Keratinocyte (primary cell): ENCODE measurements at regions not wholly inside any gene's neighbourhood (a gene's known extent, or its start where the extent isn't known, plus 50 kb on each side); places are given as distances from the start of the nearest gene placed in this dataset.

Experiments
- DNase-seq: peaks from one replicate; pipeline ENCODE4 v3.0.0-alpha.2; 2011; ENCODE audit warnings: low read depth, missing footprints, low spot score
- FAIRE-seq: peaks from 2 replicates; lab custom pipeline; 2011; peaks lifted over from hg19 to GRCh38; lab: Jason Lieb, UNC
- H2AFZ ChIP-seq: 2 replicates; pipeline ENCODE4 v1.6.0; 2012; ENCODE audit warnings: low read length, control low read depth, inconsistent platforms; ENCODE audit not compliant: control insufficient read depth
- H3K27ac ChIP-seq: 2 replicates; pipeline ENCODE4 v1.5.1; 2011; ENCODE audit warnings: low read length; ENCODE audit not compliant: control insufficient read depth, insufficient read depth
- H3K27me3 ChIP-seq: 3 replicates; pipeline ENCODE4 v1.6.0; 2011; ENCODE audit warnings: low read length; ENCODE audit not compliant: control insufficient read depth, insufficient read depth; ENCODE audit errors: extremely low read depth
- H3K36me3 ChIP-seq, 2 experiments: 2 replicates in 1 of 2; 3 replicates in 1 of 2; pipeline ENCODE4 v1.5.1; 2011; ENCODE audit warnings: low read length in 2 of 2, mild to moderate bottlenecking in 1 of 2; ENCODE audit not compliant: control insufficient read depth in 2 of 2, insufficient read depth in 2 of 2; ENCODE audit errors: extremely low read depth in 1 of 2
- H3K4me1 ChIP-seq: 3 replicates; pipeline ENCODE4 v1.5.1; 2011; ENCODE audit warnings: low read length; ENCODE audit not compliant: control insufficient read depth, insufficient read depth; ENCODE audit errors: extremely low read depth
- H3K4me2 ChIP-seq: 3 replicates; pipeline ENCODE4 v1.6.0; 2011; ENCODE audit warnings: low read depth, low read length; ENCODE audit not compliant: control insufficient read depth, insufficient read depth; ENCODE audit errors: extremely low read depth
- H3K4me3 ChIP-seq, 3 experiments: fragments of 200-600 bp in 1 of 3; sonication (generic) in 1 of 3; 2 replicates in 2 of 3; 3 replicates in 1 of 3; pipeline ENCODE4 v1.5.1; 2011 to 2016; ENCODE audit warnings: low read length in 3 of 3, mild to moderate bottlenecking in 3 of 3, control low read depth in 2 of 3, inconsistent platforms in 1 of 3, low read depth in 1 of 3, mixed read lengths in 1 of 3, mixed run types in 1 of 3, moderate library complexity in 1 of 3; ENCODE audit not compliant: control insufficient read depth in 2 of 3, insufficient read depth in 2 of 3; ENCODE audit errors: extremely low read depth in 1 of 3
- H3K79me2 ChIP-seq: 2 replicates; pipeline ENCODE4 v1.6.0; 2012; ENCODE audit warnings: low read length; ENCODE audit not compliant: control insufficient read depth, insufficient read depth
- H3K9ac ChIP-seq: 3 replicates; pipeline ENCODE4 v1.6.0; 2011; ENCODE audit warnings: low read length; ENCODE audit not compliant: control insufficient read depth, insufficient read depth; ENCODE audit errors: extremely low read depth
- H3K9me1 ChIP-seq: 3 replicates; pipeline ENCODE4 v1.6.0; 2011; ENCODE audit warnings: low read length; ENCODE audit not compliant: control insufficient read depth, insufficient read depth; ENCODE audit errors: extremely low read depth
- H3K9me3 ChIP-seq: 2 replicates; pipeline ENCODE4 v1.5.1; 2012; ENCODE audit warnings: low read depth, low read length; ENCODE audit not compliant: control insufficient read depth
- H4K20me1 ChIP-seq: 3 replicates; pipeline ENCODE4 v1.6.0; 2011; ENCODE audit warnings: low read length; ENCODE audit not compliant: control insufficient read depth, insufficient read depth; ENCODE audit errors: extremely low read depth
- EZH2 ChIP-seq: IDR thresholded peaks from one replicate; pipeline ENCODE4 v1.6.1; 2012; ENCODE audit warnings: inconsistent platforms, mild to moderate bottlenecking, low read length, moderate library complexity
- dilution Hi-C: fragments of 300-500 bp; cut with MboI; formaldehyde crosslinking; loops from one replicate; pipeline ENCODE4 v1.7.0; 2020; ENCODE audit warnings: low sequenced_read_pairs; ENCODE audit not compliant: extremely low pct_ligation_motif_present
- TF ChIP-seq, protein P1 (sequence below), 3 experiments: IDR thresholded peaks in 1 of 3; conservative IDR thresholded peaks in 1 of 3; optimal IDR thresholded peaks in 1 of 3; 2 replicates in 2 of 3; 3 replicates in 1 of 3; pipeline versions ENCODE3 to v1.5.1; 2011; ENCODE audit warnings: low read length in 3 of 3, mild to moderate bottlenecking in 3 of 3, moderate library complexity in 2 of 3, control low read depth in 1 of 3, inconsistent platforms in 1 of 3; ENCODE audit not compliant: insufficient read depth in 2 of 3; ENCODE audit errors: extremely low read depth in 1 of 3

DNA sequence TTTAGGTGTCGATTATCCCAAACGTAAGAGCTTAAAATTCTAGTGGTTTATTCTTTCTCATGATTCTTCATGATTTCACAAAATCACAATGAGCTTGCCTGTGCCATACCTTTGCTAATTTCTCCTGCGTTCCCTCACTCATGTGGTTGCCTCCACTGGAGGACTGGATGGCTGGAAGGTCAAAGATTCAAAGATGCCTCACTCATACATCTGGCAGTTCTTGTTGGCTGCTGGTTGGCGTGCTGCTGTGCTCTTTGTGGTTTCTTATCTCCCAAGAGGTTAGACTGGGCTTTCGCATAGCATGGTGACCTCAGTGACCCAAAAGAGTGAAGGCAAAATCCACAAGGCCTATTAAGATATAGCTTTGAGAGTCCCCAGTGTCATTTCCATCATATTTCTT lies 877.6 kb upstream of the AUTS2 start:
- TF ChIP-seq, protein P1, sequence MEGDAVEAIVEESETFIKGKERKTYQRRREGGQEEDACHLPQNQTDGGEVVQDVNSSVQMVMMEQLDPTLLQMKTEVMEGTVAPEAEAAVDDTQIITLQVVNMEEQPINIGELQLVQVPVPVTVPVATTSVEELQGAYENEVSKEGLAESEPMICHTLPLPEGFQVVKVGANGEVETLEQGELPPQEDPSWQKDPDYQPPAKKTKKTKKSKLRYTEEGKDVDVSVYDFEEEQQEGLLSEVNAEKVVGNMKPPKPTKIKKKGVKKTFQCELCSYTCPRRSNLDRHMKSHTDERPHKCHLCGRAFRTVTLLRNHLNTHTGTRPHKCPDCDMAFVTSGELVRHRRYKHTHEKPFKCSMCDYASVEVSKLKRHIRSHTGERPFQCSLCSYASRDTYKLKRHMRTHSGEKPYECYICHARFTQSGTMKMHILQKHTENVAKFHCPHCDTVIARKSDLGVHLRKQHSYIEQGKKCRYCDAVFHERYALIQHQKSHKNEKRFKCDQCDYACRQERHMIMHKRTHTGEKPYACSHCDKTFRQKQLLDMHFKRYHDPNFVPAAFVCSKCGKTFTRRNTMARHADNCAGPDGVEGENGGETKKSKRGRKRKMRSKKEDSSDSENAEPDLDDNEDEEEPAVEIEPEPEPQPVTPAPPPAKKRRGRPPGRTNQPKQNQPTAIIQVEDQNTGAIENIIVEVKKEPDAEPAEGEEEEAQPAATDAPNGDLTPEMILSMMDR (optimal IDR thresholded peaks at IDR 0.05 in 1 of 3, IDR thresholded peaks at IDR 0.05 in 1 of 3, conservative IDR thresholded peaks at IDR 0.05 in 1 of 3; ENCODE audit: extremely low read depth in 1 of 3, insufficient read depth in 2 of 3, low read length in 3 of 3), result no peak
- TF ChIP-seq EZH2, result no peak
- Histone ChIP-seq H3K79me2 (no peaks in the 10 kb centered on the region), H3K27me3 (no peaks in the 10 kb centered on the region), H3K9me3 (no peaks in the 10 kb centered on the region), H4K20me1 (no peaks in the 10 kb centered on the region), H3K9me1 (no peaks in the 10 kb centered on the region), H3K27ac (no peak overlapping the region), H3K36me3 (no peaks in the 10 kb centered on the region), H3K4me1 (peaks cover 3% of the 10 kb centered on the region), H3K4me2 (no peak overlapping the region), H3K4me3 (no peak overlapping the region), H3K9ac (no peak overlapping the region), H2AFZ (no peak overlapping the region)
- DNase-seq (no peak), FAIRE-seq (no peak)
- dilution Hi-C loops, result no loop called here

DNA sequence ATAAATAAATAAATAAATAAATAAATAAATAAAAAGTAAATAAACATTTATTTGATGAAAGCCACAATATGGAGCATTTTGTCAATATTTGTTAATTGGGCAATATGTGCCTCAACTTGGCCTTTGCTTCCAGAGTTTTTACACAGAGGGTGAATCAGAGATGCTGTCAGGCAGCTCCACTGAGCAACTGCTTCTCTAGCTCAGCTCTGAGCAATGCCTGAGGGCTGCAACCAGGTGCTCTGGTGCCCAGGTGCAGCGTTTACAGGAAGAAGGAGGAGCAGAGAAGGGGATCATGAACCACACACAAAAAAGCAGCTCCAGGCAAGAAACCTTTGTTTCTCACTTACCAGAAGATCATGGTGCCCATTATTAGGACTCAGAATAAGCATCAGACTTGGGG lies 876.2 kb upstream of the AUTS2 start:
- no peaks in the 10 kb centered on the region for H3K36me3 ChIP-seq
- H3K9me1 ChIP-seq, result no peaks in the 10 kb centered on the region
- dilution Hi-C loops, result no loop called here
- FAIRE-seq, result peak; percentile 71
- H3K27me3 ChIP-seq, result no peaks in the 10 kb centered on the region
- H3K4me3 ChIP-seq, result no peak overlapping the region
- no peaks in the 10 kb centered on the region for H3K79me2 ChIP-seq
- no peak overlapping the region for H3K4me2 ChIP-seq
- no peak for TF ChIP-seq EZH2
- TF ChIP-seq, protein P1 (optimal IDR thresholded peaks at IDR 0.05 in 1 of 3, IDR thresholded peaks at IDR 0.05 in 1 of 3, conservative IDR thresholded peaks at IDR 0.05 in 1 of 3; ENCODE audit: extremely low read depth in 1 of 3, insufficient read depth in 2 of 3, low read length in 3 of 3), result no peak
- no peak overlapping the region for H3K9ac ChIP-seq
- peaks cover 3% of the 10 kb centered on the region for H3K4me1 ChIP-seq
- no peaks in the 10 kb centered on the region for H4K20me1 ChIP-seq
- H2AFZ ChIP-seq, result no peak overlapping the region
- no peaks in the 10 kb centered on the region for H3K9me3 ChIP-seq
- no peak overlapping the region for H3K27ac ChIP-seq
- peak; percentile 41 for DNase-seq
